ENCODE measurements at regions not wholly inside any gene's neighbourhood (a gene's known extent, or its start where the extent isn't known, plus 50 kb on each side); places are given as distances from the start of the nearest gene placed in this dataset.

DNA sequence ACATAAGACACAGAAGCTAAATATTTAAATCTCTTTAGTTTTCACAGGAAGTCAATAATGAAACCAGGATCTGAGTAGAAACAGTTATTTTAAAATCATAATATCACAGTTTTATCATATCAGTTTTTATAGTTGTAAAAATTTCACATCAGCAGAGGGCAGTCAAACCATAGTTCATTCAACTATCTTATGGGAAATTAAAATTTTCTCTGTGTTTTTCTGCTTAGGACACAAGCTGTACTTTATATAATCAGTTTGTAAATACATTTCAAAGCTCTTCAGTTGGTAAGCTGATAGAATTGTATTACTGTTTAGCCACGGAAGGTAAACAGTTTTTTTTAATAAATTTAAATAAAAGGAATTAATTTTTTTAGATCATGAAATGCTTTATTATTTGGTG, 204.8 kb upstream of the NUDT6 start:
- Histone ChIP-seq H3K27me3 (no peaks in the 10 kb centered on the region), H3K27ac (no peak overlapping the region), H3K4me3 (no peak overlapping the region), H3K36me3 (no peaks in the 10 kb centered on the region), H3K4me1 (no peaks in the 10 kb centered on the region), H3K9me3 (no peaks in the 10 kb centered on the region)
- no peak for DNase-seq (ENCODE audit: extremely low spot score in 2 of 2)
- TF ChIP-seq POLR2AphosphoS5 (IDR thresholded peaks at IDR 0.05; ENCODE audit: insufficient read depth in 1 of 2, low read depth in 1 of 2) (no peak), POLR2A (IDR thresholded peaks at IDR 0.05) (no peak)
- TF ChIP-seq, protein P1, sequence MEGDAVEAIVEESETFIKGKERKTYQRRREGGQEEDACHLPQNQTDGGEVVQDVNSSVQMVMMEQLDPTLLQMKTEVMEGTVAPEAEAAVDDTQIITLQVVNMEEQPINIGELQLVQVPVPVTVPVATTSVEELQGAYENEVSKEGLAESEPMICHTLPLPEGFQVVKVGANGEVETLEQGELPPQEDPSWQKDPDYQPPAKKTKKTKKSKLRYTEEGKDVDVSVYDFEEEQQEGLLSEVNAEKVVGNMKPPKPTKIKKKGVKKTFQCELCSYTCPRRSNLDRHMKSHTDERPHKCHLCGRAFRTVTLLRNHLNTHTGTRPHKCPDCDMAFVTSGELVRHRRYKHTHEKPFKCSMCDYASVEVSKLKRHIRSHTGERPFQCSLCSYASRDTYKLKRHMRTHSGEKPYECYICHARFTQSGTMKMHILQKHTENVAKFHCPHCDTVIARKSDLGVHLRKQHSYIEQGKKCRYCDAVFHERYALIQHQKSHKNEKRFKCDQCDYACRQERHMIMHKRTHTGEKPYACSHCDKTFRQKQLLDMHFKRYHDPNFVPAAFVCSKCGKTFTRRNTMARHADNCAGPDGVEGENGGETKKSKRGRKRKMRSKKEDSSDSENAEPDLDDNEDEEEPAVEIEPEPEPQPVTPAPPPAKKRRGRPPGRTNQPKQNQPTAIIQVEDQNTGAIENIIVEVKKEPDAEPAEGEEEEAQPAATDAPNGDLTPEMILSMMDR (IDR thresholded peaks at IDR 0.05) = peak in 2 of 3 experiments; percentile 23 to 29
- intact Hi-C loops (cut with DNase I) = no loop called here

DNA sequence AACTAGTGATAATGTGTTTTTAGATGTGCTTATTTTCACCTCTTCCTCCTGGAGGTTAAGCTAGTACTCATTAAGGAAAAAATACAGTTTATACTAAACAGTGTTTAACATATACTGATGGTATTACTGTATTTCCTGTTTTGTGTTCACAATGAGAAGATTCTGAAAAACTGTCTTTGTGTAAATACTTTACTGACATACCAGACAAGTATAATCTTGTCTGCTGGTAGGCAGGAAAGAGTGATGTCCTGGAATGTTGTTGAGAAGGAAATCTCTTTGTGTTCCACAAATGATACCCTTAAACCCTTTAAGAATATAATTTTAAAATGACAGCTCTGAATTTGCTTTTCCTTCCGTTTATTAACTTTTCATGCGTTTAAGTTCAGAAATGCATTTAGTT, 205.5 kb upstream of the NUDT6 start:
- H3K27me3 ChIP-seq = no peaks in the 10 kb centered on the region
- H3K27ac ChIP-seq = no peak overlapping the region
- H3K9me3 ChIP-seq = no peaks in the 10 kb centered on the region
- H3K4me3 ChIP-seq = no peak overlapping the region
- no peaks in the 10 kb centered on the region for H3K4me1 ChIP-seq
- intact Hi-C loops (cut with DNase I) = no loop called here
- H3K36me3 ChIP-seq = no peaks in the 10 kb centered on the region
- DNase-seq (ENCODE audit: extremely low spot score in 2 of 2) = no peak
- TF ChIP-seq, protein P1 (IDR thresholded peaks at IDR 0.05) = no peak
- TF ChIP-seq POLR2A (IDR thresholded peaks at IDR 0.05) = no peak
- TF ChIP-seq POLR2AphosphoS5 (IDR thresholded peaks at IDR 0.05; ENCODE audit: insufficient read depth in 1 of 2, low read depth in 1 of 2) = no peak

- H3K36me3 ChIP-seq = no peaks in the 10 kb centered on the region
- no peak for DNase-seq (ENCODE audit: extremely low spot score in 2 of 2)
- intact Hi-C loops (cut with DNase I) = no loop called here
- H3K27ac ChIP-seq = no peak overlapping the region
- no peaks in the 10 kb centered on the region for H3K27me3 ChIP-seq
- no peaks in the 10 kb centered on the region for H3K9me3 ChIP-seq
- no peaks in the 10 kb centered on the region for H3K4me1 ChIP-seq
- no peak overlapping the region for H3K4me3 ChIP-seq
- TF ChIP-seq POLR2A (IDR thresholded peaks at IDR 0.05) = no peak
- TF ChIP-seq, protein P1 (IDR thresholded peaks at IDR 0.05) = no peak
- TF ChIP-seq POLR2AphosphoS5 (IDR thresholded peaks at IDR 0.05; ENCODE audit: insufficient read depth in 1 of 2, low read depth in 1 of 2) = no peak
Measured at GRCh38 chr4:123133397-123134050, 211.1 kb upstream of the NUDT6 start.

GRCh38 chr4:123144616-123145015, 222.2 kb upstream of the NUDT6 start:
- intact Hi-C loops (cut with DNase I) = no loop called here
- Histone ChIP-seq H3K36me3 (no peaks in the 10 kb centered on the region), H3K4me3 (no peak overlapping the region), H3K27me3 (no peaks in the 10 kb centered on the region), H3K4me1 (no peaks in the 10 kb centered on the region), H3K27ac (no peak overlapping the region), H3K9me3 (no peaks in the 10 kb centered on the region)
- TF ChIP-seq, protein P1 (IDR thresholded peaks at IDR 0.05) = no peak
- TF ChIP-seq POLR2AphosphoS5 (IDR thresholded peaks at IDR 0.05; ENCODE audit: insufficient read depth in 1 of 2, low read depth in 1 of 2) (no peak), POLR2A (IDR thresholded peaks at IDR 0.05) (no peak)
- no peak for DNase-seq (ENCODE audit: extremely low spot score in 2 of 2)

DNA sequence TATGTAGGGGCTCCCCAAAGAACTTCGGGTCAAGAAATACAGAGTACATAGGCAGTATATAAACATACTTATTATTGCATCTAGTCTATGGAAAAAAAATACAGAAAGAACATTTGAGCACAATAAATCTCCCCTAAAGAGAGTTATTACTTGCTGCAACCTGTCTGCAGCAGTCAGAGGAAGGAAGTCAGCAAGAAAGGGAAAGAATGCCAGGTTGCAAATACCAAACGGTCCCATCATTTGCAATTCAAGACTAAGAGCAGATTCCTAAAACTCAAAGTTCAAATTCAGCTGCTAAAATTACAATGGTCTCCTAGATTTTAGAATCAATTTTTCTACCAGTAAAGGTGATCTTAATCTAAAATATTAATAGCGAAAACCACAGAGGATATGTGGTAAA, 236.2 kb upstream of the NUDT6 start:
- H3K4me3 ChIP-seq = no peak overlapping the region
- H3K9me3 ChIP-seq = no peaks in the 10 kb centered on the region
- intact Hi-C loops (cut with DNase I) = no loop called here
- no peak for DNase-seq (ENCODE audit: extremely low spot score in 2 of 2)
- no peaks in the 10 kb centered on the region for H3K36me3 ChIP-seq
- no peaks in the 10 kb centered on the region for H3K27me3 ChIP-seq
- TF ChIP-seq POLR2A (IDR thresholded peaks at IDR 0.05) = no peak
- TF ChIP-seq, protein P1 (IDR thresholded peaks at IDR 0.05) = no peak
- no peak for TF ChIP-seq POLR2AphosphoS5 (IDR thresholded peaks at IDR 0.05; ENCODE audit: insufficient read depth in 1 of 2, low read depth in 1 of 2)
- H3K4me1 ChIP-seq = peaks cover 10% of the 10 kb centered on the region
- H3K27ac ChIP-seq = no peak overlapping the region

All from vagina (tissue), 2 donors.